CD4-positive, alpha-beta T cell treated with Interleukin-1 beta for 1 hour (primary cell): ENCODE measurements at regions not wholly inside any gene's neighbourhood (a gene's known extent, or its start where the extent isn't known, plus 50 kb on each side); places are given as distances from the start of the nearest gene placed in this dataset.

ENCODE experiments used
- DNase-seq, 2 donors: peaks; one replicate each; pipeline ENCODE4 v3.0.0-alpha.2; 2020 to 2022

DNA sequence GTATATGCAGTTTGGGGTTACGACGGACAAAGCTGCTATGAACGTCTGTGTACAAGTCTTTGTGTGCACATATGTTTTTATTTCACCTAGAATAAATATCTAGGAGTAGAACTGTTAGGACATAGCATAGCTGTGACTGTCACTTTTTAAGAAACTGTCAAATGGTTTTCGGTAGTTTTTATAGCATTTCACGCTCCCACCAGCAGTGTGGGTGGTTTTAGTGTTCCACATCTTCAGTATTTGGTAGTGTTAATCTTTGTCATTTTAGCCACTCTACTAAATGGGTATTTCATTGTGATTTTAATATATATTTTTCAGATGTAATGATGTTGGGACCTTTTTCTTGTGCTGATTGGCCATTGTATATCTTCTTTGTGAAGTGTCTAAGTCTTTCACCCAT is 109.1 kb upstream of the BCAT1 start:
- DNase-seq, result no peak

DNA sequence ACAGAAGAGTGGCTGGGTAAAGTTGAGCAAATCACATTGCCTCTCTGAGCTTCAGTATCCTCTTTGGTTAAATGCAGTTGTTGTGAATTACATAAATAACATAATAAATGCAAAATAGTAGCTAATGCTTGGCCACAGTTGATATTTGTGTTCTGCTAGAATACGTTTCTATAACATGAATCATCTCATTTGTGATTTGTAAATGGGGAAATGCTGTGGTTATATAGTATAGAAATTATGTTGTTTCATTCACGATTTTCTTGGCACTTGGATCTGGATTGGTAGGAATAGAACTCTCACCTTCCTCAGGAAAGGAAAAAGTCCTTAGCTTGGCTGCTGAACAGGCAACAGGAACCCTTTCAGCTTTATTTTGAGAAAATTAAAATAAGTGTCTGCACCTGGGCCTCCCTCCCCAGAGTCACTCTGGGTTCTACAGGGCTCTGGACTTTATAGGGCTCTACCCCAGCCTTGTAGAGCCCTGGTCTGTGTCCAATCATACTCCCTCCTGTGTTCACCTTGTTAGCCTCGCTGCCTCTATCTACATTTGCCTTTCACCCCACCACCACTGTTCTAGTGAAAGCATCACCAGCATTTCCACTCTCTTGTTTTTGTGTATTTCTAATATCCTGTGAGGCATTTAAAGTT is 107.7 kb upstream of the BCAT1 start:
- no peak for DNase-seq

DNA sequence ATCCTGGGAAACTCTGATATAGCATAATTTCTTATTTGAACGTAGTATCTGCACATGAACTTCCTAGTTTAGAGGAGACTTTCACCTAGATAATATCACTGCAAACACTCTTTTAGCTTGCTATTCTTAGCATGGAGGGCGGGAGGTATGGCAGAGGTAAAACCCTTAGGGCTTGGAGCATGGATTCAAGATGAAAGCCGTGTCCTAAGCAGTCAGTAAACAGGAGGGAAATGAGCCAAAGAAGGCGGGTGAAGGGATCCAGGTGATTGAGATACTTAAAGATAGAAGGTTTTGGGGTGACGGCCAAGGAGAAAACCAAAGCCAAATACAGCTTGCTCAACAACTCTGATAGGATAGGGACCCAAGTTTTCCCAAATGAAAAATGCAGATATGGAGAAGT is 107.1 kb upstream of the BCAT1 start:
- no peak for DNase-seq

DNA sequence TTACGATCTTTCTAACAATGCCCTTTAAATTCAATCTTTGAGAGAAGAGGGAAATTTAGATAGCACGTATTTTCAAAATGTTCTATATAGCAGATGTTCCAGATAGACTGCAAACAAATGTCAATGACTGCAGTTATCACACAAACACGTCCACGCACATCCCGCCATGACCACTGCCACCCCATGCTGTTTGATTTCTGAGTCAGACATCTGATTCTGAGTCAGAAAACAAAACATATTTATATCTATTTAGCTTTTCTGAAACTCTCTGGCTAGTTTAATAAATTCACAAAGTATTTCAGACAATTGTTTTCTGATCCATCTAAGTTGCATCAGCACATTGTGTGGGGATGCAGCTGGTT is 105.9 kb upstream of the BCAT1 start:
- DNase-seq, result peak; percentile 34 to 39

DNA sequence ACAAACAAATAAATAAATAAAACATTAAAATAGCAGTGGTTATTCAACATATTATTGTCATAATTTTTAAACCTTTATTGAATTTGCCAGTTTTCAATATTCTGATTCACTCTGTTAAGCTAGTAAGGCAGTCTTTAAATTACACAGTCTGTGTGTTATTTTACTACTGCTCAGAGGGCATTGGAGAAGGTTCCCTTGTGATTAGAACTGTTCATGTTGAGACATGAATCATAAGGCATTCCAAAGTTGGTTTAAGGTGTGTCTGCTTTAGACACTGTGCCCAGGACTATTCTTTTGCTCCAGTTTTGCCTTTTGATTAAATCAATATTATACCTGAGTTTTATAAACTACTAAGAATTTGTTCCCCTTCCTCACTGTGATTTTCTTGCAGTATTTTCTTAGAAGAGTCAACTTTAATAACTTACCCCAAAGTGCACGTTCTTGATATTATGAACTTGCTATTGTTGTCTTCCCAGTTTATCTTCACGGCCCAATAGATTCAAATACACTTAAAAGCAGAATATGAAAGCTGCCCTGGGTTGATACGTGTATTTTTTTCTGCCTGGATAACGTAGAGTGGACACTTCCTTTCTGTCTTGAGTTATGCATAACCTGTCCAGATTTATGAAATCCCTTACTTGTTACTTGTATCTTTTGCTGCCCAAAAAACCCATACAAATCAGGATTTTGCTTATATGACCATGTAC is 105.3 kb upstream of the BCAT1 start:
- DNase-seq, result no peak

DNA sequence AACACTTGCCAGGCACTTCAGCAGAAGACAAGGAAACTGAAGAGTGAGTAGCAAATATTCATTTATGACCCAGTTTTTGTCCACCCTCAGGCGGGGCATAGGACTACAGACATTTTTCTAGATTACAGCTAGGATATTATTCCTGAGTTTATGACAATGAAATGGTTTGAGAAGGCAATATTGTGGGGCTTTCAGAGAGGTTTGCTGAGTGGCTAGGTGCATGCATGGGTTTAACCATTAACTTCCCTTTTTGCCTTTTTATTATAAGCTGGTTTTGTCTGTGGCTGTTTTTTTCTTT is 104.0 kb upstream of the BCAT1 start:
- peak in 1 of 2 donors; percentile 26 for DNase-seq

DNA sequence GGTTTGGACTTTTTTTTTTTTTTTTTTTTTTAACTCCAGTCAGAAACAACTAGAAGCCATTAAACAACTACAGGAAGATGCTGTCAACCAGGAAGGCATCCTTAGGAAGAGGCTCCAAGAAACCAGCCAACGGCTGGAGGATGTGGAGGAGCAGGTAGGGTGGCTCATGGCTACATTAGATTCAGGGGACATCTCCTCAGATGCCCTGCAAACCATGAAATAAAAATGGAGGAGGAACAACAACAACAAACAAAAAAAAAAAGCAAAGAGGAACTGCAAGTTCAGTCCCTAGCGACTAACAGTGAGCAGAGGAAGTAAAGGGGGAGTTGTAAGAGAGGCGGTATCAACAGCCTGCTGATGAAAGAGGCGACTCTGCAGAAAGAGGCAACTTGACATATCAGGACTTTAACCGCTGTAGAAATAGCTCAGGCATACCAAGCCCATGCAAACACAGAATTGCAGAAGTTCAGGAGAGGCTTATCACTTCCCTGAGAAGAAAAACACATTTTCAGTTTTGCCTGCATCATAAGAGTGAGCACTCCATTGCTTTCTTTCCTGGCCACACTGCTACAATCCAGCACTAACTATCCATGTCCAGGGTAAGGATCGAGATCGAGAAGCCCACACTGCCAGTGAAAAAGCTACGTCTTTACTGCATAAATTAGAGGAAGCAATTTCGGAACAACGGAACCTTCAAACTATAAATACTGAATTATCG is 103.5 kb upstream of the BCAT1 start:
- DNase-seq, result peak; percentile 74 to 81

DNA sequence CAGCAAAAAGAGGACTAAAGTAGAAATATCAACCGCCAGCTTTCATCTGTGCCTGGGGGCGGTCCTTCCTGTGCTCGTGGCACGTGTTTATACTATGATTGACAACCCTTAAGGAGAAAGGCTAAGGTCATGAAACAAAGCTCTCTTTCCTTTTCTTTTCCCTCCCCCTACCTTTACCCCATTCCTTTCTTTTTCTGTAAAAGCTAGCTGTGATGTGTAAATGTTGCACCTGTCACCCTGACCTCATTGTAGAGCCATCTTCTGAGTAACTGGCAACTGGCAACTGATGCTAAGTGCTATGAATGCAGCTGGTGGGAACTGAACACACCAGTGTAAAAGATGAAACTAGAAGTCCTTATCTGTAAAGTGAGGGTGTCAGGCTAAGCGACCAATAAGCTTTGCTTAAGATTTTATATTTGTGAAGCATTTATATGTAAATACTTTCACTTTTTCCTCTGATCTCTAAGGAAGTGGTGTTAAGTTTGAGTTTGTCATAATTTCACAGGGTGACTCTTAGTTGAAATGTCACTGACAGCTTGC is 102.8 kb upstream of the BCAT1 start:
- peak in 1 of 2 donors; percentile 60 for DNase-seq

DNA sequence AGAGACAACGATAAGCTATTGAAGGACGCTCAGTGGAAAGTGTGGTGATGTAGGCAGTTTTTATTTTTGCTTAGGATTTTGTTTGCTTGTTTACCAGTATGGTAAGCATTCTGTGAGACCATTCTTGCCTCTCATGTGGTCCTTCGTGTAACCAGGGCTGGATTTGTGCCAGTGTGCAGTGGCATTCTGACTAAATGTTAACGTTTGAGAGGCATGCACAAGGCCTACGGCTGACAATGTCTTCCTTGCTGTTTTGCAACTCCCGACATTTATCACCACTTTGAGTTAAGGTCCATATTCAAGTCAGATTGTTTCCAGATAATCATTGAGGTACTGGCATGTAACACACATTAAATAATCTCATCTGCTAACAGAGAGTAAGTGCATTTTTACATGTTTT is 102.3 kb upstream of the BCAT1 start:
- no peak for DNase-seq

DNA sequence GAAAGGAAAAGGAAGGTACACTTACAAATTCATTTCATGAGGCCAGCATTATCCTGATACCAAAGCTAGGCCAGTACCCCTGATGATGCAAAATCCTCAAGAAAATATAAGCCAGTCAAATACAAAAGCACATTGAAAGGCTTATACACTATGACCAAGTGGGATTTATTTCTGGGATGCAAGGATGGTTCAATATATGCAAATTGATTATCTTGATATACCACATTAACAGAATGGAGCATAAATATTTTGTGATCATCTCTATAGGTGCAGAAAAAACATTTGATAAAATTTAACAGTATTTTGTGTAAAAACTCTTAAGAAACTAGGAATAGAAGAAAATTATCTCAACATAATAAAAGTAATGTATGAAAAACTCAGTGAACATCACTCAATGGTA is 97.0 kb upstream of the BCAT1 start:
- no peak for DNase-seq

DNA sequence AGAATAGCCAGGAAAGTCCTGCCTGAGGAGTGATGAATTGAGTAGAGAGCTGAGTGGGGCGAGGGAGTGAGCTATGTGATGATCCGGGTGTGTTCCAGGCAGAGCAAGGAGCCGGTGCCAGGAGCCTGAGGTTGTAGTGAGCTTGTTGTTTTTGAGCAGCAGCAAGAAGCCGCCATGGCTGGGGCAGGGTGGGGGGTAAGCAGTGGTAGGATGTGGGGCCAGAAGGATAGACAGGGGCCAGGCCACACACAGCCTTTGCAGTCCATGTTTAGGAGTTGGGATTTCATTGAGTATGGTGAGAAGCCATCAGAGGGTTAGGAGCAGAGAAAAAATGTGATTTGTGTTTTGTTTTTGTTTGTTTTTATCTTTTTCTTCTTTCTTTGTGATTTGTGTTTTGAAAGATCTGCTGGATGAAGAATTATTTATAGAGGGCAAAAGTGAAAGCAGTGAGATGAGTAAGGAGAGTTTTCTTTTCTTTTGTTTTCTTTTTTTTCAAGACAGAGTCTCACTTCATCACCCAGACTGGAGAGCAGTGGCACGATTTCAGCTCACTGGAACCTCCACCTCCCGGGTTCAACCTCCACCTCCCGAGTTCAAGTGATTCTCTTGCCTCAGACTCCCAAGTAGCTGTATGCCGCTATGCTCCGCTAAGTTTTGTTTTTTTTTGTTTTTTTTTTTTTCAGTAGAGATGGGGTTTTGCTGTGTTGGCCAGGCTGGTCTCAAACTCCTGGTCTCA is 92.3 kb upstream of the BCAT1 start:
- DNase-seq, result no peak

DNA sequence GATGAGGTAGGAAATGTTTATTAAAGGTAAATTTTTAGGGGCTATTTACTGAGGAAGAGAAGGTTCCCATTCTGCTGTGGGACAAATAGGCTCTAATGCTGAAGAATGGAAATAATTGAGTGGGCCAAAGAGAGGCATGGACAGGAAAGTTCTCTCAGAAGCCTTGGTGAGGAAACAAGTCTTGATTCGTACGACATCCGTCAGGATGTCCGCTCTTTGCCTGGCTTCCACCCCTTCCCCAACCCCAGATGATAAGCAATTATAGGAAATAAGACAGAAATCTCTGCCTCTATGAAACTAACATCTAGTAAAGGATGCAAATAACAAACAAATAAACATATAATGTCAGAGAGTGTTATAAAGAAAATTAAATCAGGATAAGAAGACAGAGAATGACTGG is 91.7 kb upstream of the BCAT1 start:
- DNase-seq, result no peak

DNA sequence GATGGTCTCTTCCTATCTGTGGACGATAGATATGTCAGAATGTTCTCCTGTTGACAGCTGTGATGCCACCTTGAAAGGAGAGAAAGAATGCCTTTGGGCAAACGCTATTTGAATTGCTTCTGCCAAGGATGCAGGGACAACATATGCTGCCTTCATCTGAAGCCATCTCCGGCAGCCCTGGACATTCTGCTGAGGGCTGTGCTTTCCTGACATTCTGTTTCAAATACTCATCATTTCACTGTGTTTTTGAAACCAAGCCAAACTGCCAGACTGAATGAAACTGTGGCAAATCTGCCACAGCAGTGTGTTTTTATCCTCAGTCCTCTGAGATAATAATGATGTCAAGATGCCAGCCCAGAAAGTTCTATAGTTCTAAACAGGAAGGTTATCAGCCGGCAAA is 85.8 kb upstream of the BCAT1 start:
- no peak for DNase-seq

DNA sequence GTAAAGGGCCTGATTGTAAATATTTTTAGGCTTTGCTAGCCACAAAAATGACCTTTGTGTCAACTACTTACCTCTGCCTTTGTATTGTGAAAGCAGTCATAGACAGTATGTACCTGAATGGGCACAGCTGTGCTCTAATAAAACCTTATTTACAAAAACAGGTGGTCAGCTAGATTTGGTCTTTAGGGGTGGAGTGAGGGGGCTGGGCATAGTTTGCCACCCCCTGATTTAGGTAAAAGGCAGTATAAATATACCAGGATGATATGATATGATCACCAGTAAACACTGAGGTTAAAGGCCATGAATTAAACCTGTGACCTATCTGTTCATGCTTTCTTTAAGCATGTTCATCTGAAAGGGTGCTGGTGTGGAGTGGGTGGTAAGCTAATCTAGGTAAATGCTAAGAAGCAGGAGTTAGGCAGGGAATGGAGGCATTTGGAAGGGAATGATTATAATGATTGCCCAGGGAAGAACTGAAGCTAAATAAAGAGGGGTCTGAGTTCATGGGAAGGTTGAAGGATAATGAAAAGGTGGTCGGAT is 77.1 kb upstream of the BCAT1 start:
- DNase-seq, result no peak

DNA sequence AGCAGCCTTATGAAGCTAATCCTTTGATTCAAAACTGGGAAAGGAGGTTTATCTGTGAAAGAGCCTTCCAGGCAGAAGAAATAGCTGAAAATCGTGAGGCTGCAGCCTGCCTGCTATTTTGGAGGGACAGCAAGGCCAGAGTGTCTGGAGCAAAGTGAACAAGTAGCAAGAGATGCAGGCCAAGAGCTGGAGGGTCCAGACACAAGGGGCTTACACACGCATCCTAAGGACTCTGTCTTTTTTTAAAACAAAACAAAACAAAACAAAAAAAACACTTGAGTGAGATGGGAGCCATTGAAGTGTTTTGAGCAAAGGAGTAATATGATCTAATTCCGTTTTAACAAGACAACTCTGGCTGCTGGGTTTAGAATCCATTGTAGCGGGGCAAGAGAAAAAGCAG is 76.4 kb upstream of the BCAT1 start:
- no peak for DNase-seq

DNA sequence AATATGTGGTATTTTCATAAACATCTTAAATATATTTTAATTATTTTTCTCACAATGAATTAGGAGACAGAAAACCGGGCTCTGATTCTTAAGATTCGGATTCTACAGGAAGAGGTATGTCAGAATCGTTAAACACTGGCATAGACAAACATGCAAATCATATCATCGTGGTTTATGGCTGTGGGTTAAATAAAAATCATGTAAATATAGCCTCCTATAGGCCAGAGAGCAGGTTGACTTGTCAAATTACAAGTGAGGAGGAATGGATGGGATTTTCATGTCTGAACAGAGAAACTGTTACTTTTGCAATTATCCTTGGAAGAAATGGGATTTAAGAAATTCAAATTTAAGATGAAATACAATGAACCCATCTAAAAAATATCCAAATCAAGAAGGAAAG is 74.9 kb upstream of the BCAT1 start:
- no peak for DNase-seq

DNA sequence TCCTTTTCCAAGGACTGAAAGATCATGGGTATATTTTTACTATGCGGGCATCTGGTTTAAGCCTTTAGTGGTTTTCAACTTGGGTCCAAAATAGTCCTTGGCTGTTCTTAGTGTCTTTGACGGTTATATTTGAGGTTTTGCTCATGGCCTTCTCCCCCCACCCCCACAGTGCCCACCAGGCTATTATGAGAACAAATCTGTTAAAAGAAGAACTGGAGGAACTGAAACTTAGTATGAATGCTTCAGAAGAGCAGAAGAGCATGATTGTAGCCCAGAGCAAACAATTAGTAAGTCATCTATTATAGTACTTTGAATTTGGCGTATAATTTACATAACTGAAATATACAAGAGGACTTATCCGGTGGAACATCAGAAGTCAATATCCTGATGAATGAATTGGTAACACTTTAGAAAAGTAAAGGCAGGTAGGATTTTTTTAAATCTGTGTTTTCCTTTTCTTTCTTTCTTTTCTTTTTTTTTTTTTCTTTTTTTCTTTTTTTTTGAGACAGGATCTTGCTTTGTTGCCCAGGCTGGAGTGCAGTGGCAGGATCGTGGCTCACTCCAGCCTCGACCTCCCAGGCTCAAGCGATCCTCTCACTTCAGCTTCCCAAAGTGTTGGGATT is 71.8 kb upstream of the BCAT1 start:
- peak in 1 of 2 donors; percentile 22 for DNase-seq

DNA sequence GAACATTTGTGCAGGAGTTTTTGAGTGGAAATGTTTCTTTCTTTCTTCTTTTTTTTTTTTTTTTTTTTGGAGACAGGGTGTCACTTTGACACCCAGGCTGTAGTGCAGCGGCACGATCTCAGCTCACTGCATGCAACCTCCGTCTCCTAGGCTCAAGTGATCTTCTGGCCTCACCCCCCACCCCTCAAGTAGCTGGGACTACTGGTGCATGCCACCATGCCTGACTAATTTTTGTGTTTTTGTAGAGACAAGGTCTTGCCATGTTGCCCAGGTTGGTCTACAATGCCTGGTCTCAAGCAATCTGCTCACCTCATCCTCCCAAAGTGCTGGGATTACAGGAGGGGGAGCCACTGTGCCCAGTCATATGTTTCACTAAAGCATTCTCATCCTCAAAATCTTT is 69.2 kb upstream of the BCAT1 start:
- no peak for DNase-seq

DNA sequence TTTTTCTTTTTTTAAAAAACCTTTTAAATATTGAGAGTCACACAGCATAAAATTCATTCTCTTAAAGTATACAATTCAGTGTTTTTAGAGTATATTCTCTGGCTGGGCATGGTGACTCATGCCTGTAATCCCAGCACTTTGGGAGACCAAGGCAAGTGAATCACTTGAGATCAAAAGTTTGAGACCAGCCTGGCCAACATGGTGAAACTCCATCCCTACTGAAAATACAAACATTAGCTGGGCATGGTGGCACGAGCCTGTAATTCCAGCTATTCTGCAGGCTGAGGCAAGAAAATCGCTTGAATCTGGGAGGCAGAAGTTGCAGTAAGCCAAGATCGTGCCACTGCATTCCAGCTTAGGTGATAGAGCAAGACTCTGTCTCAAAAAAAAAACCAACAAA is 68.4 kb upstream of the BCAT1 start:
- DNase-seq, result no peak

DNA sequence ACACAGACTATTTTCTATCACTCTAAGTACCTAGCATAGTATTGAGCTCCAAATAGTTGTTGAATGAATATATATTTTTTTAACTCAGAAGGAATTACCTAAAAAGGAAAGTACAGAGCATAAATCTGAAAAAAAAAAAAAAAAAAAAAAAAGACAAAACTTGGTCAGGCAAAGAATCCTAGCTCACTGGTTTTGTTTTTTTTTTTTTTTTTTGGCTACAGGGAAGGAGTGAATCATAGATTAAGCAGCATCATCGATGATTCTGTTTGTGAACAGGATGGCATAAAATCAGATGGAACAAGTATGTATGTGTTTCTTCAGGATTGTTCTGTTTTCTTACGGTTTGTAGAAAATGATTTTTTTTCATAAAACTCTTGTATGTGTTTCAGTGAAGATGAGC is 66.1 kb upstream of the BCAT1 start:
- no peak for DNase-seq

DNA sequence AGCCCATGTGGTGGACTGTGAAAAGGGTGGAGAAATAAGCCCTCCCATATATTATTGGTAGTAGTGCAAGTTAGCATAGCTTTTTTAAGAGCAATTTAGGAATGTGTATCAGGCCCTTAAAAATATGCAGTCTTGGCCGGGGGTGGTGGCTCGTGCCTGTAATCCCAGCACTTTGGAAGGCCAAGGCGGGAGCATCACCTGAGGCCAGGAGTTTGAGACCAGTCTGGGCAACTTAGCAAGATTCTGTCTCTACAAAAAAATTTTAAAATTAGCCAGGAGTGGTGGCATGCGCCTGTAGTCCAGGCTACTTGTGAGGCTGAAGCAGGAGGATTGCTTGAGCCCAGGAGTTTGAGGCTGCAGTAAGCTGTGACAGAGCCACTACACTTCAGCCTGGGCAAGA is 64.2 kb upstream of the BCAT1 start:
- DNase-seq, result no peak

DNA sequence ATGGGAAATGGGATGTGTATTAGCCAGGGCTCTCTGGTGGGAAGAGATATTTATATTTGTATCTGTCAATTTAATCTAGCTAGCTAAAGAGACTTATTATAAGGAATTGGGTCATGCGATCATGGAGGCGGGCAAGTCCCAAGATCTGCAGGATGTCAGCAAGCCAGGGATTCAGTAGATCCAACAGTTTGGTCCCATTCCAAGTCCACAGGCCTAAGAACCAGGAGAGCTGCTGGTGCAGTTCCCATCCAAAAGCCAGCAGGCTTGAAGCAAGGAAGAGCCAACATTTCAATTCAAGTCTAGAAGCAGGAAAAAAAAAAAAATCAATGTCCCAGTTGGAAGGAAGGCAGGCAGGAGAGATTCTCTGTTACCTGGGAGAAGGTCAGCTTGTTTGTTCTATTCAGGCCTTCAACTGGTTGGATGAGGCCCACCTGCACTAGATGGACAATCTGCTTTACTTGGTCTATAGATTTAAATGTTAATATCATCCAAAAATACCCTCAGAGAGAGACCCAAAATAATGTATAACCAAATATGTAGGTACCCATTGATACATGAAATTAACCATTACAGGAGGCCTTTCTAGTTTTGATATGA is 60.7 kb upstream of the BCAT1 start:
- DNase-seq, result no peak
